Astrocyte (in vitro differentiated cells and primary cell): ENCODE measurements at regions not wholly inside any gene's neighbourhood (a gene's known extent, or its start where the extent isn't known, plus 50 kb on each side); places are given as distances from the start of the nearest gene placed in this dataset.

Experiments
- CTCF ChIP-seq: IDR thresholded peaks from 2 replicates; pipeline ENCODE4 v1.5.1; 2011; ENCODE audit warnings: low read depth, mild to moderate bottlenecking, inconsistent platforms, low read length, moderate library complexity; ENCODE audit not compliant: insufficient read depth
- EZH2 ChIP-seq: IDR thresholded peaks from 2 replicates; pipeline ENCODE4 v1.6.1; 2012; ENCODE audit warnings: mild to moderate bottlenecking, low read length, inconsistent platforms; ENCODE audit not compliant: insufficient read depth

- no peak for TF ChIP-seq CTCF
- TF ChIP-seq EZH2, result no peak
Observed at GRCh38 chr14:84686550-84686949, 843.4 kb upstream of the FLRT2 start.
